ENCODE measurements at regions not wholly inside any gene's neighbourhood (a gene's known extent, or its start where the extent isn't known, plus 50 kb on each side); places are given as distances from the start of the nearest gene placed in this dataset.

DNA sequence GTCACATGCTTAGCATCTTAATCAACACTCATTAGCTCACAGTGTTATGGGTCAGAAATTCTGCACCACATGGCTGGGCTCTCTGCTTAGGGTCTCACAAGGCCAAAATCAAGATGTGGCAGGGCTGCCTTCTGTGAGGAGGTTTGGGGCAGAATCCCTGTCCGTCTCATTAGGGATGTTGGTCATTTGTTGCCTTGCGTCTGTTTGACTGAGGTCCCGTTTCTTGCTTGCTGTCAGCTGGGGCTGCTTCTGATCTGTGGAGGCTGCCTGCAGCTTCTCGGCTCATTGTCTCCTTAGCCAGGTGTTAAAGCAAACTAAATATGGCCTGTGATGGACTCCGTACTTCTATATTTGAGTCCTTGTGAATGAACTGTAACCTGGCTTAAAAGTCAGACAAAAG lies 146.5 kb downstream of the NDUFA10 start:
- TF ChIP-seq GATA2 (CRISPR knock-in tag; IDR thresholded peaks at IDR 0.05) (no peak), CTCF (IDR thresholded peaks at IDR 0.05 in 2 of 3, conservative IDR thresholded peaks at IDR 0.05 in 1 of 3; ENCODE audit: insufficient read depth in 2 of 3, low read depth in 1 of 3, low read length in 3 of 3) (no peak), SREBF2 (CRISPR knock-in tag; IDR thresholded peaks at IDR 0.05) (no peak), BRCA1 (IDR thresholded peaks at IDR 0.05) (no peak), BRCA1 (CRISPR knock-in tag; IDR thresholded peaks at IDR 0.05) (no peak), ZBTB7A (IDR thresholded peaks at IDR 0.05; ENCODE audit: borderline replicate concordance, control insufficient read depth, low read depth, low read length) (no peak), ELF4 (CRISPR knock-in tag; IDR thresholded peaks at IDR 0.05) (no peak), CEBPB (tag; IDR thresholded peaks at IDR 0.05) (no peak), ELF1 (tag; IDR thresholded peaks at IDR 0.05) (no peak), PPARD (CRISPR knock-in tag; IDR thresholded peaks at IDR 0.05) (no peak), RBM34 (IDR thresholded peaks at IDR 0.05; ENCODE audit: borderline replicate concordance, insufficient read depth, low read length) (no peak), PCBP2 (IDR thresholded peaks at IDR 0.05; ENCODE audit: low read depth, low read length, poor library complexity, severe bottlenecking) (no peak)
- TF ChIP-seq, protein P1, sequence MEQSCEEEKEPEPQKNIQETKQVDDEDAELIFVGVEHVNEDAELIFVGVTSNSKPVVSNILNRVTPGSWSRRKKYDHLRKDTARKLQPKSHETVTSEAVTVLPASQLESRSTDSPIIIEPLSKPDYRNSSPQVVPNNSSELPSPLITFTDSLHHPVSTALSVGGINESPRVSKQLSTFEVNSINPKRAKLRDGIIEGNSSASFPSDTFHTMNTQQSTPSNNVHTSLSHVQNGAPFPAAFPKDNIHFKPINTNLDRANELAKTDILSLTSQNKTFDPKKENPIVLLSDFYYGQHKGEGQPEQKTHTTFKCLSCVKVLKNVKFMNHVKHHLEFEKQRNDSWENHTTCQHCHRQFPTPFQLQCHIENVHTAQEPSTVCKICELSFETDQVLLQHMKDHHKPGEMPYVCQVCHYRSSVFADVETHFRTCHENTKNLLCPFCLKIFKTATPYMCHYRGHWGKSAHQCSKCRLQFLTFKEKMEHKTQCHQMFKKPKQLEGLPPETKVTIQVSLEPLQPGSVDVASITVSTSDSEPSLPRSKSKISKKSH (CRISPR knock-in tag; IDR thresholded peaks at IDR 0.05): no peak
- TF ChIP-seq, protein P2, sequence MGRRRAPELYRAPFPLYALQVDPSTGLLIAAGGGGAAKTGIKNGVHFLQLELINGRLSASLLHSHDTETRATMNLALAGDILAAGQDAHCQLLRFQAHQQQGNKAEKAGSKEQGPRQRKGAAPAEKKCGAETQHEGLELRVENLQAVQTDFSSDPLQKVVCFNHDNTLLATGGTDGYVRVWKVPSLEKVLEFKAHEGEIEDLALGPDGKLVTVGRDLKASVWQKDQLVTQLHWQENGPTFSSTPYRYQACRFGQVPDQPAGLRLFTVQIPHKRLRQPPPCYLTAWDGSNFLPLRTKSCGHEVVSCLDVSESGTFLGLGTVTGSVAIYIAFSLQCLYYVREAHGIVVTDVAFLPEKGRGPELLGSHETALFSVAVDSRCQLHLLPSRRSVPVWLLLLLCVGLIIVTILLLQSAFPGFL (CRISPR knock-in tag; IDR thresholded peaks at IDR 0.05): no peak
